GM12891 (cell line): ENCODE measurements at regions not wholly inside any gene's neighbourhood (a gene's known extent, or its start where the extent isn't known, plus 50 kb on each side); places are given as distances from the start of the nearest gene placed in this dataset.

ENCODE experiments used
- DNase-seq: peaks from one replicate; pipeline ENCODE4 v3.0.0; 2011; ENCODE audit warnings: low spot score; ENCODE audit not compliant: insufficient read length
- FAIRE-seq: peaks from 2 replicates; lab custom pipeline; 2011; peaks lifted over from hg19 to GRCh38; lab: Jason Lieb, UNC
- PAX5 ChIP-seq: IDR thresholded peaks from 2 replicates; pipeline ENCODE4 v1.6.1; 2011; ENCODE audit warnings: low read length, moderate library complexity, mild to moderate bottlenecking; ENCODE audit not compliant: insufficient read depth, severe bottlenecking
- POLR2A ChIP-seq: IDR thresholded peaks from 2 replicates; pipeline ENCODE4 v1.6.1; 2011; ENCODE audit warnings: low read depth, low read length, control low read depth
- POLR2AphosphoS5 ChIP-seq: IDR thresholded peaks from 2 replicates; pipeline ENCODE4 v1.6.1; 2011; ENCODE audit warnings: low read depth, low read length, control low read depth
- POU2F2 ChIP-seq: IDR thresholded peaks from 2 replicates; pipeline ENCODE4 v1.6.1; 2011; ENCODE audit warnings: low read depth, mild to moderate bottlenecking, control low read depth, low read length, moderate library complexity
- SPI1 ChIP-seq: IDR thresholded peaks from 2 replicates; pipeline ENCODE4 v1.6.1; 2011; ENCODE audit warnings: low read depth, low read length, control low read depth
- TAF1 ChIP-seq: IDR thresholded peaks from 2 replicates; pipeline ENCODE4 v1.6.1; 2011; ENCODE audit warnings: low read depth, low read length, control low read depth

DNA sequence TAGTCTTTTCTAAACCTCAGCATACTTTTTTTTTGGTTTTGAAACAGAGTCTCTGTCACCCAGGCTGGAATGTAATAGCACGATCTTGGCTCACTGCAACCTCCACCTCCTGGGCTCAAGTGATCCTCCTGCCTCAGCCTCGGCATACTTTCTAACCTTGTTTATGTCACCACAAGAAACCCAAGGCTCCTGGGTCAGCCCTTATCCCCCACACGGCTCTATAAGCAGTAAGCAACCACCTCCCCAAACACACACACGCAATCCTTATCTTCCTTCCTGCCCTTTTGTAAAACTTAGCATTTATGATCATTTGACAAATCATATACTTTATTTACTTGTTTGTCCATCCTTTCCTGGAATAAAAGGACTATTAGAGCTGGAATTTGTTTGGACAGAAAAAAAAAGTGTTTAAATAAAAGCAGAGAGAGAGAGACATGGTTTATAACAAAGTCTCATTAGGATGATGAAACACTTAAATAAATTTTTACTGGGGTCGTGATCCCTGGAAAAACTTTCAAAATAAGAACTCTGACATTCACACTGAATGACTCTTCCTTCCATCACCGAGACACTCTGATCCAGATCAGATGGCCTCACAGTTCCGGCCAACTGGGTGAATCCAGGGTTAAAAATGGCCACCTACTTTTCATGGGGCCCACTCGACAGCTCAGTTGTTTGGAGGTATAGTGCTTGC is 72.7 kb upstream of the PIK3CG start:
- no peak for TF ChIP-seq PAX5
- no peak for TF ChIP-seq POLR2A
- TF ChIP-seq SPI1, result no peak
- no peak for TF ChIP-seq POU2F2
- TF ChIP-seq TAF1, result no peak
- no peak for TF ChIP-seq POLR2AphosphoS5
- no peak for FAIRE-seq
- DNase-seq, result no peak

DNA sequence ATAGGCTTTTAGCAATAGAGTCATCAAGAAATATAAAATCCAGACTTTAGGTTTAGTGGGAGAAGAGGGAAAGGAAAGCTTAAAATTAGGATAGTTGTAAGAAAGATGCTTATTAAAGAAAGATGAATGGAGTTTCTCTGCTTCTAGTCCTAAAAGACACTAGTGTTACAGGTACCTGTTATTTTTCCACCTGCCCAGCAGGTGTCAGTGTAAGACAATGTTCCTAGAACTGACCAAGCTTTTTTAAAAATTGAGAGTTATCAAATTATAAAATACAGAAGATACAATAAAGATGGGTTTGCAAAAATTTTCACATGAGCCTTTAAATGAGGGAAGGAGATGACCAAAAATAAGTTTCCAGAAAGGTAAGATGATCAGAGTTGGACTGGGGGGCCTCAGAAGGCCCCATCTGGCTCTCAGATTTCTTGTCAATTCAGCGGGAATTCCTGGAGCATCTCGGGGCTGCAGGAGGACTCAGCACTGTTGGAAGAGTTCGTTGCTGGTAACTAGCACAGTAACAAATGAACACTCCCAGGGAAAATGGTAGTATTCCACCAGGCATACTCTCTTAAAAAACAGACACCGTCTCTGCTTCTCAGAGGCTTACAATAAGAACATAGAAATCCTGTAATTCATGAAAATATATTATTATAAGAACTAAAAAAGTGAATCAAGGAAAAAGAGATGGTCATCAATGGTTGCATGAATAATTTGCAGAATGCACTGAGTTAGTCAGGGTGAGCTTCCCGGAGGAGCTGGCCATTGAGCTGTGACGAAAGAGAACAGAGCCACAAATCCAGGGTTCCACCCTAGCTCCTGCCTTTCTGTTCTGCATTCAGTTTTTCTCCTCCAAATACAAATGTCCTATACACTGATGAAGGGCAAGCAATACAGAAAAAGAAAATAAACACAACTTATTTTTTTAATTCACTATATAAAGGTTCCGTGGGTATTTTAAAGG is 71.8 kb upstream of the PIK3CG start:
- no peak for TF ChIP-seq PAX5
- TF ChIP-seq SPI1, result no peak
- no peak for TF ChIP-seq POLR2AphosphoS5
- no peak for TF ChIP-seq POLR2A
- no peak for TF ChIP-seq TAF1
- no peak for DNase-seq
- FAIRE-seq, result peak; percentile 31

DNA sequence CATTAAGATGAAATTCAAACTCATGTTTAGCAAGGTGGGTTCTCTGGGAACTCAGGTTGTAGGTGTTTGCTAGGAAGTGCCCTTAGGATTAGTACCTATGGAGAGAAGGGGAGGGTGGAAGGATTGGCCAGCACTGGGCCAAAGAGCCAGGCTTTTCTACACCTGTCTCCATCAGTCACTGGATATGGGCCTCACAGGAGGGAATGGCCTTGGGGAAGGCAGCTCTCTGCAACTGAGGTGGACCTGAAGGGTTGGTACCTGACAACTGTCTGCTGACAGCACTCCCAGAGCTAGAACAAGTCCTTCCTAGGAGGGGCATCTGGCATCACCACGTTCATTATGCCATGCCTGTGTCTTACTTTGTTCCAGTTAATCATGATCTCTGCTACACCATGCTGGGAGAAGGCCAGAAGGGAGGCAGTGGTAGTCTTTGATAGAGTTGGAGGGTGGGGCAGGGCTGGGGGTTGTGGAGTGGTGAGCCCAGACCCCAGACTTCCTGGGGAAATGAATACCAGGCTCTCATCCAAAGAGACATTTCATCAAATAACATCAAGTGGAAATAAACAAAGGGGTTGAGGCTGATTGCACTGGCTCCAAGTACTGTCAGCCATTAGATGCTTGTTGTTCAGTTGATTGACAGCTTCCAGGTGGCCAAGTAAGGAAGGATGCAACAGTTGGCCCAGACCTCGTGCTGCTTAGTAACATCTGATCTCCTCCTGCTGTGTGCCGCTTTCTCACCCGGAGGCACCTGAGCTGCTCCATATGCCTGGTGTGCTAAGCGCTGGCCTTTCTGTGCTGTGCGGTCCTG is 70.6 kb upstream of the PIK3CG start:
- no peak for FAIRE-seq
- DNase-seq, result no peak
- TF ChIP-seq TAF1, result no peak
- TF ChIP-seq PAX5, result no peak
- no peak for TF ChIP-seq SPI1
- TF ChIP-seq POLR2A, result no peak
- TF ChIP-seq POLR2AphosphoS5, result no peak
- TF ChIP-seq POU2F2, result no peak

DNA sequence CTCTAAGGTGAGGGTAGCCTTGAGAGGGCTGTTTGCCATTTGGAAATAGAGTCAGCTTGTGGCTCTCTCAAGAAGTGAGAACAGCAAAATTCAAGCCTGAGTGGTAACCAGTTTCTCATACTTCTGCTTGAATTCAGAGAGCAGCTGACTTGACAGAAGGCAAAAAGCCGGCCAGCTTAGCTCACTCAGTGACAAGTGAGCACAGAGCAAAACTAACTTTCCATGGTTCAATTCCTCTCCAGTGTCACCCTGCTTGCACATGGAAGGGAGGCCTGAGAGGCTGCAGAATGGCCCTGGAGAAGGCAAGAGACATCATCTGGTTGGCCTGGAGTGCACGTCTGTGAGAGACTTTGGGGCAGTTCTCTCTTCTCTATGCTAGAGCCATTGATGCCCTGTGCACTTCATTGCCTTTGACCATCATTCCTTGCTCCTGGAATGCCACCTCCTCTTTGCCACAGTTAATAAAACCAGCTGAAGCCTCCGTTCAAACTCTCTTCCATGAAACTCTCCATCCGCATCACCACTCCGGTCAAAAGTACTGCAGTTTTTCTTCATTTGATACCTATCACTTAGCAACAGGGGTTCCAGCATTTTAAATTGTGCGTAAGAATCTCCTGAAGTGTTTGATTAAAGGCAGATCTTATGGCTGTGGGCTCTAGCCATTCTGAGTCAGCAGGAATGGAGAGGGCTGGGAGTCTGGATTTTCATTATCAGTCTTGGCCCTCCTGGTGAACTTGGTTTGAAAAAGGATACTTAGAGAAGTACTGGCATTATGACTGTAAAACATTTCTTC is 69.8 kb upstream of the PIK3CG start:
- no peak for FAIRE-seq
- DNase-seq, result no peak
- TF ChIP-seq POU2F2 (no peak), POLR2A (no peak), TAF1 (no peak)

DNA sequence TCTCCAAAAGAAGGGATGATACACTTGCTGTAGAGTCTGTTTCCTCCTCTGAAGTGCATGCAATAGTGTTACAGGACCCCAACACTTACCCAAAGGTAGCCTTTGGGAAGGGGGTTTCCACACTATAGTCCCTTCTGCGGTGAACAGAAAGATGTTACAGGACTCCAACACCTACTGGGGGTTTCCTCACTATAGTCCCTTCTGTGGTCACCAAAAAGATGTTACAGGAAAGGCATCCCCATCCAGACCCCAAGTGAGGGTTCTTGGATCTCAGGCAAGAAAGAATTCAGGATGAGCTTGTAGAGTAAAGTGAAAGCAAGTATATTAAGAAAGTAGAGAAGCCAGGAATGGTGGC is 69.2 kb upstream of the PIK3CG start:
- DNase-seq (no peak), FAIRE-seq (no peak)
- no peak for TF ChIP-seq POLR2A
- TF ChIP-seq SPI1, result no peak
- no peak for TF ChIP-seq POU2F2
- no peak for TF ChIP-seq PAX5
- no peak for TF ChIP-seq POLR2AphosphoS5
- TF ChIP-seq TAF1, result no peak

DNA sequence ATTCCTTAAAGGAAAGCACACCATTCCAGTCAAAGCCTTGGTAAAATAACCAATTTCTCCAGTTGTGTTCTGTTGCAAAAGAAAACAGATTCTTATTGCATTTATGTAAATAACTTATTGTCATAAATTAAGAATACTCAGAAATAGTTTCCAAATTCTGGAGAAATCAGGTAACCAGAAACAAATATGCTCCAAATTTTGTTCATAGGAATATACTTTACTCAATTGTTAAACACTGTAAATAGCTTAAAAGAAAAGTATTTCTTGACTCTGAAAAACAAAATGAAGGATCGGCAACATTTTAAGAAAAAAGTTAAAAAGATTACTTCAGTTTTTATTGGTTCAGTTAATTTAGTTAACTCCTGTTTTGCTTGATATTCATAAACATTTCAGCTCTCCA is 67.1 kb upstream of the PIK3CG start:
- FAIRE-seq, result no peak
- no peak for TF ChIP-seq POU2F2
- TF ChIP-seq PAX5, result no peak
- TF ChIP-seq POLR2A, result no peak
- no peak for TF ChIP-seq SPI1
- no peak for TF ChIP-seq POLR2AphosphoS5
- no peak for TF ChIP-seq TAF1
- DNase-seq, result no peak

DNA sequence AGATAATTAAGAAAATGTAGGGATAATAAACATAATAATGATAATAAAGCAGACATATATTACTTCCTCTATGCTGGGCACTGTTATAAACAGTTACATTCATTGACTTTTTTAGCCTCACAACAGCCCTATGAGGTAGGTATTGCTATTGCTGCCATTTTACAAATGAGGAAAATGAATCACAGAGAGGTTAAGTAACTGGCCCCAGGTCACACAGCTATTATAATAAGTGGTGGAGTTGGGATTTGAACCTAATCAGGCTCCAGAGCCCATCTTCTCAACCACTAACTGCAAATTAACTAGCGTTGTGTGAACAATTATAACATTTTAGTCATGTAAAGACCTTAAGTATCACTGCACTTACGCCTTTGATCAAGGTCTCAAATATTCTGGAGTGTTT is 62.5 kb upstream of the PIK3CG start:
- DNase-seq, result no peak
- FAIRE-seq, result no peak
- TF ChIP-seq SPI1, result no peak
- no peak for TF ChIP-seq POLR2AphosphoS5
- TF ChIP-seq PAX5, result no peak
- no peak for TF ChIP-seq TAF1
- TF ChIP-seq POLR2A, result no peak
- TF ChIP-seq POU2F2, result no peak

DNA sequence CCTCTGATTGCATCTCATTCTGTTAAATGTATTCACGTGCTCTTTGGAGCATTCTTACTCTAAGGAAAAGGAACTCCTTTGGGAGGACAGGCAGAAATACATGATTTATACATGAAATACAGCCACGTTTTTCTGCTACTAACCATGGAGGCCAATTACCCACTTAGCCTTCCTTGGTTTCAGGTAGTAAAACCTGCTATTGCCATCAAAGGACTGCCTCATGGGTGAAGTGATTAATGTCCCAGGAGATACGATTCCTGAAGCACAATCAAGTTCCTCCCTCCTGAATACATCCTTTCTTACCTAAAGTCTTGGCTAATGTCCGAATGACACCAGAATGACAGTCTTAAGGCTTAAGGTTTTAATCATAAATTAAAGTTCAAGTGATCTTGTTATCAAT is 58.5 kb upstream of the PIK3CG start:
- TF ChIP-seq SPI1, result no peak
- no peak for TF ChIP-seq POLR2A
- TF ChIP-seq TAF1, result no peak
- no peak for TF ChIP-seq POU2F2
- no peak for TF ChIP-seq POLR2AphosphoS5
- no peak for TF ChIP-seq PAX5
- FAIRE-seq (no peak), DNase-seq (no peak)
